Loucy (cell line): ENCODE measurements at regions not wholly inside any gene's neighbourhood (a gene's known extent, or its start where the extent isn't known, plus 50 kb on each side); places are given as distances from the start of the nearest gene placed in this dataset.

Experiments
- H2AFZ ChIP-seq: fragments of 200-600 bp; sonication (generic); 2 replicates; pipeline ENCODE4 v1.6.0; 2016; ENCODE audit warnings: antibody characterized with exemption, mild to moderate bottlenecking, low read length, moderate library complexity
- H3F3A ChIP-seq: fragments of 200-600 bp; 2 replicates; pipeline ENCODE4 v1.6.0; 2016; ENCODE audit warnings: antibody characterized with exemption, low read depth, mild to moderate bottlenecking
- H3K27me3 ChIP-seq: fragments of 200-600 bp; sonication (generic); 2 replicates; pipeline ENCODE4 v1.6.1; 2014; ENCODE audit warnings: low read length, mild to moderate bottlenecking; ENCODE audit not compliant: insufficient read depth, poor library complexity, severe bottlenecking
- H3K36me3 ChIP-seq: fragments of 200-600 bp; sonication (generic); 2 replicates; pipeline ENCODE4 v1.6.1; 2016; ENCODE audit warnings: low read length; ENCODE audit not compliant: insufficient read depth
- H3K4me1 ChIP-seq: fragments of 200-600 bp; sonication (generic); 2 replicates; pipeline ENCODE4 v1.5.1; 2014; ENCODE audit warnings: low read length, mild to moderate bottlenecking; ENCODE audit not compliant: insufficient read depth, poor library complexity, severe bottlenecking
- H3K4me2 ChIP-seq: fragments of 200-600 bp; sonication (generic); 2 replicates; pipeline ENCODE4 v1.6.0; 2014; ENCODE audit warnings: antibody characterized with exemption, low read length, low read depth, mild to moderate bottlenecking; ENCODE audit not compliant: poor library complexity, severe bottlenecking
- H3K4me3 ChIP-seq: fragments of 200-600 bp; sonication (generic); 2 replicates; pipeline ENCODE4 v1.5.1; 2014; ENCODE audit warnings: low read length, mild to moderate bottlenecking, mixed read lengths; ENCODE audit not compliant: poor library complexity, severe bottlenecking
- H3K79me2 ChIP-seq: fragments of 200-600 bp; sonication (generic); 2 replicates; pipeline ENCODE4 v1.6.1; 2014; ENCODE audit warnings: low read length; ENCODE audit not compliant: insufficient read depth
- H3K9ac ChIP-seq: fragments of 200-600 bp; sonication (generic); 2 replicates; pipeline ENCODE4 v1.6.0; 2014; ENCODE audit warnings: mild to moderate bottlenecking, low read depth, low read length, moderate library complexity; ENCODE audit not compliant: poor library complexity, severe bottlenecking
- H3K9me2 ChIP-seq: fragments of 200-600 bp; sonication (generic); replicated peaks from 2 replicates; pipeline ENCODE4 v1.6.1; 2016; ENCODE audit warnings: low read depth, low read length, mixed read lengths
- H3K9me3 ChIP-seq: fragments of 200-600 bp; sonication (generic); 2 replicates; pipeline ENCODE4 v1.6.1; 2014; ENCODE audit warnings: mild to moderate bottlenecking, antibody characterized with exemption, low read length, low read depth; ENCODE audit not compliant: insufficient read depth
- H4K20me1 ChIP-seq: fragments of 200-600 bp; sonication (generic); 2 replicates; pipeline ENCODE4 v1.6.0; 2014; ENCODE audit warnings: antibody characterized with exemption, low read length, mild to moderate bottlenecking; ENCODE audit not compliant: insufficient read depth, poor library complexity, severe bottlenecking
- CTCF ChIP-seq: fragments of 200-600 bp; sonication (generic); conservative IDR thresholded peaks from 2 replicates; pipeline ENCODE4 v1.5.1; 2014; ENCODE audit warnings: mild to moderate bottlenecking, antibody characterized with exemption, low read length
- EZH2phosphoT487 ChIP-seq: fragments of 200-600 bp; IDR thresholded peaks from 2 replicates; pipeline ENCODE4 v1.6.1; 2018; ENCODE audit warnings: antibody characterized with exemption, mild to moderate bottlenecking, moderate library complexity, borderline replicate concordance

DNA sequence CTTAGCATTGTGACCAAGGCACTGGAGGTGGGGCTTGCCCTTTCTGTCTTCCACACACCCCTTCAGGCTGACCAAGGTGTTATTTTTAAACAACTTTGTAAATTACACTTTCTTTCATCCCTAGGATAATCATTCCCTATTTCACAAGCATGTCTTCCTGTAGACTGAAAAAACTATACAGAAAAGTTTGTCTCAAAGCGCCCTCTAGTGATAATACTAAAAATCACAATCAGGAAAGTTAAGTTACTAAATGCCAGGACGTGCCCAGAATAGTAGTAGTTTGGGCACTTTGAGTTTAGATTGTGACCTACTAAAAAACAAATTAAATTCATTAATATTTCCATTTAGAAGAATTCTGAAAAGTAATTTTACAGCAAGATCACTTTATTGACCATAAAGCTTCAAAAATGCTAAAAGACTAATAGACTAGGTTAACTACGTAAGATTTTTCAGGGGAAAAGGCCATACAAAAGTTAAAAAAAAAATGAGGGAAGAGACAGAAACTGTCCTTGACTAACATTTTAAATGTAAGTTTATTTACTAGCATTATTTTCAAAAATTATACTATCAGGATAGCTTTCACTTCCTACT lies 123.3 kb upstream of the DUSP22 start:
- H3K9ac ChIP-seq: no peak overlapping the region
- H3K4me3 ChIP-seq: no peak overlapping the region

GRCh38 chr6:174036-174435 lies 118.3 kb upstream of the DUSP22 start:
- TF ChIP-seq EZH2phosphoT487: no peak
- TF ChIP-seq CTCF: no peak

More for the DNA sequence above, 123.3 kb upstream of the DUSP22 start:
- H3K4me2 ChIP-seq: no peak overlapping the region
- H3K4me1 ChIP-seq: peaks cover 17% of the 10 kb centered on the region
- H3K36me3 ChIP-seq: no peaks in the 10 kb centered on the region
- peak; percentile 82 for TF ChIP-seq CTCF
- no peak for TF ChIP-seq EZH2phosphoT487
- no peaks in the 10 kb centered on the region for H3K79me2 ChIP-seq
- no peaks in the 10 kb centered on the region; the same call in 1 of the 2 replicates for H3K9me3 ChIP-seq
- H3F3A ChIP-seq: no peaks in the 10 kb centered on the region
- H2AFZ ChIP-seq: peak overlapping the region; percentile 31; the same call in 1 of the 2 replicates
- no peaks in the 10 kb centered on the region for H4K20me1 ChIP-seq
- H3K9me2 ChIP-seq: no peaks in the 10 kb centered on the region
- no peaks in the 10 kb centered on the region for H3K27me3 ChIP-seq

GRCh38 chr6:175680-176079 lies 116.6 kb upstream of the DUSP22 start:
- Histone ChIP-seq H4K20me1 (no peaks in the 10 kb centered on the region), H3K4me2 (no peak overlapping the region), H3K79me2 (no peaks in the 10 kb centered on the region), H3K9ac (no peak overlapping the region), H3K4me1 (no peaks in the 10 kb centered on the region), H3K27me3 (no peaks in the 10 kb centered on the region), H3K9me3 (peaks cover 3% of the 10 kb centered on the region; the same call in 1 of the 2 replicates), H3F3A (no peaks in the 10 kb centered on the region), H2AFZ (no peak overlapping the region), H3K4me3 (no peak overlapping the region), H3K9me2 (no peaks in the 10 kb centered on the region), H3K36me3 (no peaks in the 10 kb centered on the region)
- TF ChIP-seq EZH2phosphoT487 (no peak), CTCF (no peak)

More at GRCh38 chr6:174036-174435, 118.3 kb upstream of the DUSP22 start:
- Histone ChIP-seq H3F3A (no peaks in the 10 kb centered on the region), H3K4me2 (no peak overlapping the region), H3K9me2 (no peaks in the 10 kb centered on the region), H3K9ac (no peak overlapping the region), H3K36me3 (no peaks in the 10 kb centered on the region), H4K20me1 (no peaks in the 10 kb centered on the region), H2AFZ (no peak overlapping the region), H3K79me2 (no peaks in the 10 kb centered on the region), H3K9me3 (peaks cover 3% of the 10 kb centered on the region; the same call in 1 of the 2 replicates), H3K4me1 (peaks cover under 1% of the 10 kb centered on the region), H3K27me3 (no peaks in the 10 kb centered on the region), H3K4me3 (no peak overlapping the region)
